ENCODE measurements at regions not wholly inside any gene's neighbourhood (a gene's known extent, or its start where the extent isn't known, plus 50 kb on each side); places are given as distances from the start of the nearest gene placed in this dataset.

DNA sequence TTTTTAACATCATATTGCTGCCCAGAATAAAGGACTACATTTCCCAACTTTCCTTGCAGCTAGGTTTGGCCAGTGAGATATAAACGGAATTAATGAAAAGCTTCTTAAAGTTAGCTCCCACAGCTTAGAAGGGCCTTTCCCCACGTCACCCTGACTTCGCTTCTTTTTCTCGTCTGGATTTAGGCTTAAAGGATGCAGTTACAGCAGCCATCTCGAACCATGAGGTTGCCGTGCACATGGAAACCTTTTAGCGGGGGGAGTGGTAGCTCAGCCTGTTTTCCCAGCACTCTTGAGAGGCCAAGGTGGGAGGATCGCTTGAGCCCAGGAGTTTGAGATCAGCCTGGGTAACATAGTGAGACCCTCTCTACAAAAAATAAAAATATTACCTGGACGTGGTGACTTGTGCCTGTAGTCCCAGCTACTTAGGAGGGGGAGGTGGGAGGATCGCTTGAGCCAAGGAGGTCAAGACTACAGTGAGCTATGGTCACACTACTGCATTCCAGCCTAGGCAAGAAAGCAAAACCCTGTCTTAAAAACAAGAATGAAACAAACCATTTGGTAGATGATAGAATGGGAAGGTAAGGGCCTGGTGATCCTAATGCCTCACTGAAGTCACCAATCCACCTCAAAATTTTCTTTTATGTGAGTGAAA lies 64.3 kb upstream of the C1GALT1 start:
- no peak for DNase-seq

DNA sequence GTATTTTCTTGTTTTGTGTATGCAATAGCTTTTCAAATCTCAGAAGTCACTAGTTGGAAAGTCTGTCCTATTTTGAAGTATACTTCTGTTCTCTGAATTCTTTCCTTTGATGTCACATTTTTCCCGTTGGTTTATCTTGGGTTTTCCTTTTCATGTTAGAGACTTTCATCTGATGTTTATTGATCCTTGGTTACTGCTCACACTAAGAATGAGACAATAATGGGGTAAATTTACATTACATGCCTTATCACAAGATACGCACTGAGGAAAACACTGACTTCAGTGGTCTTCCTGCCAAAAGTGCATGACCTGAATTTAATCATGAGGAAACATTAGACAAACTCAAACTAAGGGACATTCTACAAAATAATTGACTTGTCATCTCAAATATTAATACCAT lies 63.5 kb upstream of the C1GALT1 start:
- no peak for DNase-seq

DNA sequence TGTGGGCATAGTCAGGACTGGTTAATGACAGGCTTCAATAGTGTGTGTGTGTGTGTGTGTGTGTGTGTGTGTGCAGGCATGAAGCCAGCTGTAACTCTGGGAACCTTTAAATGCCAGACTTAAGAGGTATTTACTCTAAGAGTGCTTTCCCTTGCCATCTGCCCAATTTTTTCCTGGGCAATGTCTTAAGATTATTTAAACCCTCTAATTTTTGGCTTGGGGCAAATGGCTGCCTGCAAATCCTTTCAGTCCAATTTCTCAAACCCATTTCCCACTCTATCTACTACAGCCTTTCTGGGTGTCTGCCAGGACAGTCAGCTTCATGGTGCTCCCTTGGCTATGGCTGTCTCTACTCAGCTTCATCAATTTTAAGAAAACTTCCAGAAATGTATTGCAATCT lies 62.6 kb upstream of the C1GALT1 start:
- DNase-seq = no peak

DNA sequence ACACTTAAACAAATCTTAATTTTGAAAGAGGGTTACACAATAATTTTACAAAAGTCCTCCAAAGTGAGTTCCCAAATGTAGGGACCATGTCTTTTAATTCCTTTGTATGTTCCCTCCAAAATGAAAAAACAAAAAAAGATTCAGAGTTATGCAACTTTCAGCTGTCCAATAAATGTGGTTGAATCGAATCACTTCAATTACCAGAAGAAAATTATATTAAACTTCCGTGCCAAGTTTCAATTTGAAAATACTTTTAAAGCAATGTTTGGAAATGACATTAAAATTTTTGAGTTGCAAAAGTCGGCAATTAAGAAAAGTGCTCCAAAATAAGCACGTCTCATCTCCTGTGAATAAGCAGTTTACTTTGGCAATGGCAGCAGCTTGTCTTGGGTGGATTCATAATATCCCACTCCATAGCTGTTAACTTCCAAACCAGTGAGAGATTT lies 60.3 kb upstream of the C1GALT1 start:
- no peak for DNase-seq

DNA sequence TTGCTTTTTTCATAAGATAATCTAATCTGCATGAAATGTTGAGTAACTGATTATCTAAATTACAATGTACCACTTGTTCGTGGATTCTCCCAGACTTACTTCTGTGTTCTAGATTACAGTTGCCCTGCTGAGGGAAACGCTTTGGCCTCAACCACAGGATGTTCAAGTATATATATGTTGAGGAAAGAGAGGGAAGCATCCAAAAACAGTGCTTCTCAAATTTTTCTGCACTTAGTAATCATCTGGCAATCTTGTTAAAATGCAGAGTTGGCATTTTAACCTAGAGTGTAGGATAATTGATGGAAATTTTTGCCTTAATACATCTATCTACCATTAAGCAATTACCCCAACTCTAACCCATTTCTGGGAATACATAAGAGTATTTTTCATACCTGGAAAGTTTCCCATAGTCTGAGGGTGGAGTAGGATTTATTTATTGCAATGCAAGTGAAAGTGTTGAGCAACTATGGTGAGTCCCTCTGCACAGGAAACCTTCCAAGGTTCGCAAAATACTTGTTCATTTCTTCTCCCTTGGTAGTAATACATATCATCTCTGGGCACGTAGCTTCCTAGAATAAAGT lies 59.6 kb upstream of the C1GALT1 start:
- no peak for DNase-seq

DNA sequence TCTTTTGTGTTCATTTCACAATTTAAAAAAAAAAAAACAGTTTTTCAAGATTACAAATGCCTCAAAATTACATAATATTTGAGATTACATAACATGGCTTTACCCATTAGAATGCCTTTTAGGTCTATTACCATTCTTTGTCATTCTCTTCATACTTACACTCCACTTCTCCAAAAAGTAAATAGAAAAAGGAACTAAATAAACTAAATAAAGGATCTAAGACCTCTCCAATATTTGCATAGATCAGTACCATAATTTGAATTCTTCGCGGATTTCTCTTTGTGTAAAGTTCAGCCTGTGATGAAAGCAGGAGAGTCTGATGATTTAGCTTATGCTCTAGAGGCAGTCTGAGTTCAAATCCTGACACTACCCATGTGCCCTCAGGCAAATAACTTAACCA lies 56.4 kb upstream of the C1GALT1 start:
- DNase-seq = no peak

DNA sequence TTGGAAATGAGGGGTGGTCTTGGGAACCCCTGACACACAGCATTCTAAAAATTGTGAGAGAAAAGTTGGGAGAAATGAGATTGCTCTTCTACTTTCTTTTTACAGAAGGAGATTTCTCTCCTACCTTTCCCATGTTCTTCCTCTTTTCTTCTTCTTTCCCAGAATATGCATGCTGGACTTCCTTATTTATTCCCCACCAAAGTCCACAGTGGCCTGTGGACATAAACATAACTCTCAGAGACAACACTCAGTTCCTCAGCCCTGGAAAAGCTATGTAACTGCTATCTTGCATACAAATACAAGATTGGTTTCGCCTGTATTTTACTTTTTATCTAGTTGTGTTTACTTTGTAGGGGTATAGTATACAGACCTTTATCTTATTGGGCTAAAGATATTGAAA lies 54.6 kb upstream of the C1GALT1 start:
- no peak for DNase-seq

DNA sequence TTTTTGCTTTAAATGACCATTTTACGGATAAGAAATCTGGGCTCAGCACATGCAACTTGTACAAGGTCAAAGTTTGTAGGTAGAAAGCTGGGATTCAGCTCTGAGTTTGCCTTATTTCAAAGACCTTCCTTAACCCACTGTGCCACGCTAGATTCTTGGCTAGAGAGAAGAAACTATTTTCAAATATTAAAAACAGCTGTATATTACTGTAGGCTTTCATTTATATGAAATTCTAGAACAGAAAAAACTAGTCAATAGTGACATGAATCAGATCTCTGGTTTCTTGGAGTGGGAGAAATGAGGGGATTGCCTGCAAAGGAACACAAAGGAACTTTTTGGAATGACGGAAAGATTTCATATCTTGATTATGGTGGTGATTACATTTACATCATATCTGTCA lies 53.0 kb upstream of the C1GALT1 start:
- no peak for DNase-seq

DNA sequence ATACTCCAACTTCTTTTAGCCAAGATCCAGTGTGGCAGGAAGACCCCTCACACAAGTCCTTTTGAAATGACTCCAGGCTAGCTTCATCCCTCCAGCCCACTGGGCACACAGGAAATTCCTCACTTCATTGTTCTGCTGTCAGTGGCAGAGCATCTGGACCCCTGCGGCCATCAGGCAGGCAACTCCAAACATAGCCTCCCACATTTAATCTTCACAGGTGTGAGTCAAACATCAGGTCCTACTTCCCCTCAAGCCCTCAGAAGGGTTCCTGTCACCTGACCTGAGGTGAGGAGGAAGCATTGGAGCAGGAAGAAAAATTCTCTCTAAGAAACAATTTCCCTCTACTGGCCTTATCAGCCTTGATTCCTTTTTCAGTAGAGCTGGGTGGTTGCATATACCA lies 51.1 kb upstream of the C1GALT1 start:
- no peak for DNase-seq
